Activated CD8-positive, alpha-beta memory T cell treated with anti-CD3 and anti-CD28 coated beads, Interleukin-2, amount 10 ng/mL, durations not matched to agents 7 days and 5 days (primary cell): ENCODE measurements at regions not wholly inside any gene's neighbourhood (a gene's known extent, or its start where the extent isn't known, plus 50 kb on each side); places are given as distances from the start of the nearest gene placed in this dataset.
A peak's percentile ranks its signal among the peaks of the same experiment; 100 is the strongest.

ENCODE experiments used
- ATAC-seq: fragments of 150-1000 bp; cut with Tn5 transposase; one replicate; pipeline ENCODE4 v1.10.0; 2021; ENCODE audit warnings: moderate library complexity
- CTCF ChIA-PET: fragments of 350-600 bp; sonication (Branson Sonifier 250); formaldehyde crosslinking; loops from one replicate; lab custom pipeline; 2021; ENCODE audit warnings: antibody characterized with exemption; lab: Charles Lee
- DNase-seq: peaks from one replicate; pipeline ENCODE4 v3.0.0-alpha.2; 2020
- H3K27ac Mint-ChIP-seq: one replicate; pipeline ENCODE4 v1.8.0; 2021; ENCODE audit warnings: mild to moderate bottlenecking, mixed read lengths
- H3K27me3 Mint-ChIP-seq: one replicate; pipeline ENCODE4 v1.8.0; 2021; ENCODE audit warnings: mixed read lengths
- H3K36me3 Mint-ChIP-seq: one replicate; pipeline ENCODE4 v1.8.0; 2021; ENCODE audit warnings: mild to moderate bottlenecking, mixed read lengths
- H3K4me1 Mint-ChIP-seq: one replicate; pipeline ENCODE4 v1.8.0; 2021; ENCODE audit warnings: mixed read lengths
- H3K4me3 Mint-ChIP-seq: one replicate; pipeline ENCODE4 v1.8.0; 2021; ENCODE audit warnings: mild to moderate bottlenecking, moderate library complexity, mixed read lengths
- H3K9me3 Mint-ChIP-seq: one replicate; pipeline ENCODE4 v1.8.0; 2022; ENCODE audit warnings: low read depth, mixed read lengths

- Mint-ChIP-seq H3K4me3 (no peak overlapping the region), H3K36me3 (no peaks in the 10 kb centered on the region), H3K27me3 (no peaks in the 10 kb centered on the region), H3K9me3 (no peaks in the 10 kb centered on the region), H3K27ac (no peak overlapping the region), H3K4me1 (no peaks in the 10 kb centered on the region)
- ATAC-seq, result no peak
- no peak for DNase-seq
- CTCF ChIA-PET, result no interaction called here
Measured at GRCh38 chr4:181952478-181952877, 290.7 kb upstream of the TENM3 start.

- no peaks in the 10 kb centered on the region for H3K36me3 Mint-ChIP-seq
- CTCF ChIA-PET, result no interaction called here
- no peak for DNase-seq
- H3K27ac Mint-ChIP-seq, result no peak overlapping the region
- H3K4me1 Mint-ChIP-seq, result no peaks in the 10 kb centered on the region
- no peak overlapping the region for H3K4me3 Mint-ChIP-seq
- no peak for ATAC-seq
- no peaks in the 10 kb centered on the region for H3K27me3 Mint-ChIP-seq
- H3K9me3 Mint-ChIP-seq, result no peaks in the 10 kb centered on the region
Measured at GRCh38 chr4:181956512-181956911, 286.7 kb upstream of the TENM3 start.

DNA sequence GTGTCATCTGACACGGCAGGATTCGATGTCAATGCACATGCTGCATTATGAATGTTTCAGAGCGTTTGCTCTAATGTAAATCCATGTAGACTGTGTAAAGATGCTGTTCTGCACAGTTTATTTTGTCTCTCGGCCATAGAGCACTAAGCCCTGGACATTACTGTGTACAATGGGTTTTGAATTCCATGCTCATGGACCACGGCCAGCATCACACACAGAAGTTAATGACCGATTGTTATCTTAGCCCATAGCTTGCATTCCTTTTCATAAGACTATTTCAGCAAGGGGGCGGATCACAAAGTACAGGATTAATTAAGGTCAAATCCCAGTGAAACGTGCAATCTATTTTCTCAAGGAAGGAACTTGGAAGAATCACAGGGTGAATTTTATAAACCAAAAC is 286.1 kb upstream of the TENM3 start:
- CTCF ChIA-PET, result no interaction called here
- no peak for DNase-seq
- no peak for ATAC-seq
- Mint-ChIP-seq H3K4me3 (no peak overlapping the region), H3K27me3 (no peaks in the 10 kb centered on the region), H3K27ac (no peak overlapping the region), H3K4me1 (no peaks in the 10 kb centered on the region), H3K9me3 (no peaks in the 10 kb centered on the region), H3K36me3 (no peaks in the 10 kb centered on the region)

DNA sequence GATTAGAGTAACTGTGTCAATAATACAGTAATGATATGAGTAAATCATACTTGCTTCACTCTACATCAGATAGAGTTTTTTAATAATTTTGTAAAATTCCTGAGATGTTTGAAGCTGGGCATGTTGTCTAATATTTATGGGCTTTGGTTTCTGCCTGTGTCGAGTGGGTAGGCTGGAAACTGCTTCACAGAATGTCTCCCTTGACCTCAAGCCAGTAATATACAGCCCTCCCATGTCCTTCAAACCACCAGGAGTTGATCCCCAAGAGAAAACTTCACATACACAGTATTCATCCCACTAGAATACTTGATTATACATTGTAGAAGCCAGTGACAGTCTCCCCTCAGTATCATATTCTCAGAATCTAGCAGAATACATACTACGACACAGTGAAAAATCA is 284.8 kb upstream of the TENM3 start:
- no peak overlapping the region for H3K4me3 Mint-ChIP-seq
- H3K36me3 Mint-ChIP-seq, result no peaks in the 10 kb centered on the region
- CTCF ChIA-PET, result no interaction called here
- no peaks in the 10 kb centered on the region for H3K9me3 Mint-ChIP-seq
- no peak for ATAC-seq
- H3K4me1 Mint-ChIP-seq, result no peaks in the 10 kb centered on the region
- H3K27ac Mint-ChIP-seq, result no peak overlapping the region
- DNase-seq, result no peak
- H3K27me3 Mint-ChIP-seq, result no peaks in the 10 kb centered on the region

GRCh38 chr4:181959121-181959520 is 284.1 kb upstream of the TENM3 start:
- CTCF ChIA-PET, result no interaction called here
- DNase-seq, result no peak
- Mint-ChIP-seq H3K4me3 (no peak overlapping the region), H3K27ac (no peak overlapping the region), H3K9me3 (no peaks in the 10 kb centered on the region), H3K4me1 (no peaks in the 10 kb centered on the region), H3K36me3 (no peaks in the 10 kb centered on the region), H3K27me3 (no peaks in the 10 kb centered on the region)
- ATAC-seq, result no peak

GRCh38 chr4:181960384-181960783 is 282.8 kb upstream of the TENM3 start:
- no peak for ATAC-seq
- DNase-seq, result no peak
- H3K9me3 Mint-ChIP-seq, result no peaks in the 10 kb centered on the region

DNA sequence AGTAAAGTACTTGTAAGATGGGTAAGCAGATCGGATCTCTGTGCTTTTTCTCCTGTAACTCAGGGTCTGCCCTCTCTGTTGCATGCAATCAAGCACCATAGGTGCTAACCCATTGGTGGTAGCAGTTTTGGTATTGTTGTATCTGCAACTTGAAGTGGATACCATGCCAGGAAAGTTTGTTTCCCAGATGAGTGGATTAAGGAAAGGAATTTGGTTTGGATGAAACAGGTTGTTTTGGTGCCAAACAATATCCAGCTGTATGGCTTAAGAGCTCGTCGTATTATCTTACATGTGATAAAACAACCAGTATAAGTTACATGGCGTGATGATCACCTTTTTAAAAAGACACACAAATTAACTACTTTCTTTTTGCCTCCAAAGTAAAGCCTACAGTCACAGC is 280.9 kb upstream of the TENM3 start:
- Mint-ChIP-seq H3K36me3 (no peaks in the 10 kb centered on the region), H3K9me3 (no peaks in the 10 kb centered on the region), H3K4me1 (no peaks in the 10 kb centered on the region), H3K27me3 (no peaks in the 10 kb centered on the region), H3K4me3 (no peak overlapping the region), H3K27ac (no peak overlapping the region)
- ATAC-seq (no peak), DNase-seq (no peak)
- CTCF ChIA-PET, result no interaction called here

More at GRCh38 chr4:181960384-181960783, 282.8 kb upstream of the TENM3 start:
- CTCF ChIA-PET, result no interaction called here
- H3K4me1 Mint-ChIP-seq, result no peaks in the 10 kb centered on the region
- no peak overlapping the region for H3K4me3 Mint-ChIP-seq
- no peaks in the 10 kb centered on the region for H3K36me3 Mint-ChIP-seq
- no peak overlapping the region for H3K27ac Mint-ChIP-seq
- no peaks in the 10 kb centered on the region for H3K27me3 Mint-ChIP-seq

DNA sequence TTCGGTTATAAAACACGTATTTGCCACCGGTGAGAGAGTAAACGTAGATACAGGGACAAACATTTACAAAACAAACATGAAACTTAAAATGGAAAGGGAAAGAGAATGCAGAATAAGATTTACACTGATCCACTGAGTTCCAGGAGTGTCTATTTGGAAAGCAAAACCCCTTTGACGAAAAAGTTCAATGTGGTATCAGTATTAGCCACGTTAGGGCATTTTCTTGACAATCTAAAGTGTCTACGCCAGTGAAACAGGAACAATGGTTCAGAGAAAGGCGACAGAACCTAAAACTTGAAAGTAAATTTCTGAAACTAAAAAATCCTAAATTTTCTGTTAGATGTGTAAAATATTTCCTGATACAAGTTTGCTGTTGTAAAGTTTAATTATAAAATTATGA is 278.5 kb upstream of the TENM3 start:
- no peaks in the 10 kb centered on the region for H3K9me3 Mint-ChIP-seq
- DNase-seq, result no peak
- ATAC-seq, result no peak
- H3K36me3 Mint-ChIP-seq, result no peaks in the 10 kb centered on the region
- no peak overlapping the region for H3K27ac Mint-ChIP-seq
- CTCF ChIA-PET, result no interaction called here
- no peaks in the 10 kb centered on the region for H3K4me1 Mint-ChIP-seq
- no peaks in the 10 kb centered on the region for H3K27me3 Mint-ChIP-seq
- no peak overlapping the region for H3K4me3 Mint-ChIP-seq

- DNase-seq (no peak), ATAC-seq (no peak)
- H3K27me3 Mint-ChIP-seq, result no peaks in the 10 kb centered on the region
- H3K9me3 Mint-ChIP-seq, result no peaks in the 10 kb centered on the region
- H3K4me1 Mint-ChIP-seq, result no peaks in the 10 kb centered on the region
- H3K27ac Mint-ChIP-seq, result no peak overlapping the region
- H3K36me3 Mint-ChIP-seq, result no peaks in the 10 kb centered on the region
- H3K4me3 Mint-ChIP-seq, result no peak overlapping the region
- CTCF ChIA-PET, result no interaction called here
Measured at GRCh38 chr4:181966104-181966551, 277.1 kb upstream of the TENM3 start.

DNA sequence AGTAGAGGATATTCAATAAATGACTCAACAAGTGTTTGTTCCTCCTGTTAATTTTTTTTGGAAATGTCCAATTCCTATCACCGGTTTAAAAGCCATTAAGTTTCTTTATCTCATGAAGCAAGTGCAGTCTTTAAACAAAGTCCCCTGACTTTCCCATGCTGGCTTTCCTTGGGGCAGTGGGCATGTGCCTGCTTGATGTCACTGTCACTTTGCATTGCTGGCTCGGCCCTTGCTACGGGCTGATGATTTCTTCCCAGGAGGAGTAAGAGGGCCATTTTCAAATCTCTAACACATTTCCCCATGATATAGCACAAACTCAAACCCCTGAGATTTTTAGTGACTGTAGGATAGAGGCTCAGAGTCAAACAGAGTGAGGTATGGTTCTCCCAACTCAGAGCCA is 275.8 kb upstream of the TENM3 start:
- H3K4me3 Mint-ChIP-seq, result no peak overlapping the region
- H3K9me3 Mint-ChIP-seq, result no peaks in the 10 kb centered on the region
- no peak overlapping the region for H3K27ac Mint-ChIP-seq
- H3K36me3 Mint-ChIP-seq, result no peaks in the 10 kb centered on the region
- CTCF ChIA-PET, result no interaction called here
- ATAC-seq (no peak), DNase-seq (no peak)
- H3K27me3 Mint-ChIP-seq, result no peaks in the 10 kb centered on the region
- H3K4me1 Mint-ChIP-seq, result no peaks in the 10 kb centered on the region

- no peaks in the 10 kb centered on the region for H3K36me3 Mint-ChIP-seq
- ATAC-seq (no peak), DNase-seq (no peak)
- CTCF ChIA-PET, result no interaction called here
- no peaks in the 10 kb centered on the region for H3K4me1 Mint-ChIP-seq
- H3K27ac Mint-ChIP-seq, result no peak overlapping the region
- H3K4me3 Mint-ChIP-seq, result no peak overlapping the region
- no peaks in the 10 kb centered on the region for H3K27me3 Mint-ChIP-seq
- H3K9me3 Mint-ChIP-seq, result no peaks in the 10 kb centered on the region
Measured at GRCh38 chr4:181968371-181968770, 274.8 kb upstream of the TENM3 start.

DNA sequence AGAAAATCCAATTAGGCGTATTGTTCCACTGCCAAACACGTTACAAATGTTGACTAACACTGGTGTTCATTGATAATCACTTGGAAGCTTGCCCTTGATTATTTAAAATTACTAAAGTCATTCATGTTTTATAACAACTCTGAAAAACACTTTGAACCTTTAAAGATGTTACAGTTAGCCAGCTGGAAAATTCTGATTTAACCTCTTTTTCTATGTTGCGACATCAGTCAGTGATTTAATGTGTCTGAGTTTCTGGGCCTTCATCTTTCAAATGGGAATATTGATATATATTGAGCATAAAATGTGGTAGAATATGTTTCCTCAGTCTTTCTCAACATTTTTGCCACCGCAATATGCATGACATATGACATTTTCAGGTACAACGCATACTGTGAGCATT is 274.1 kb upstream of the TENM3 start:
- ATAC-seq (no peak), DNase-seq (no peak)
- Mint-ChIP-seq H3K4me1 (no peaks in the 10 kb centered on the region), H3K27me3 (no peaks in the 10 kb centered on the region), H3K4me3 (no peak overlapping the region), H3K36me3 (no peaks in the 10 kb centered on the region), H3K9me3 (no peaks in the 10 kb centered on the region), H3K27ac (no peak overlapping the region)
- CTCF ChIA-PET, result no interaction called here

DNA sequence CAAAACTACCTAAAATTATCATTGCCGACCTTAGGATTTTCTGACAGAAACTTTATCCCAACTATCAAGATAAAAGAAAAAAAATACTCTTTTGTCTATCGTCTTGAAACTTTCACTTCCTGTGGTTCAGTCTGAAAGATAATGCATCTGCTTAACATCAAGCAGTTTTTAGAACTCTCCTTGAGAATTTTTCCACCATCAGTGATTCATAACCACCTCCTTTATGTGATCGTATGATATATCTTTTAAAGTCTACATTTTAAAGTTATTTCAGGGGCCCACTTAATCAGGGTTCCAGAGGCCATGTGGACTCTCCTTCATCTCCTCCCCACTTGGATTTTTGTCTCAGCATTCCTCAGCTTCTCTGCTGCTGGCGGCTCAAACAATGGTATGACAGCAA is 272.8 kb upstream of the TENM3 start:
- Mint-ChIP-seq H3K36me3 (no peaks in the 10 kb centered on the region), H3K27me3 (no peaks in the 10 kb centered on the region), H3K4me3 (no peak overlapping the region), H3K4me1 (no peaks in the 10 kb centered on the region), H3K9me3 (peaks cover 1% of the 10 kb centered on the region), H3K27ac (no peak overlapping the region)
- DNase-seq (no peak), ATAC-seq (no peak)
- CTCF ChIA-PET, result no interaction called here

- Mint-ChIP-seq H3K27ac (no peak overlapping the region), H3K9me3 (peaks cover 4% of the 10 kb centered on the region), H3K4me1 (no peaks in the 10 kb centered on the region), H3K4me3 (peak overlapping the region; percentile 27), H3K36me3 (no peaks in the 10 kb centered on the region), H3K27me3 (no peaks in the 10 kb centered on the region)
- CTCF ChIA-PET, result no interaction called here
- no peak for DNase-seq
- no peak for ATAC-seq
Measured at GRCh38 chr4:181971411-181971810, 271.8 kb upstream of the TENM3 start.

DNA sequence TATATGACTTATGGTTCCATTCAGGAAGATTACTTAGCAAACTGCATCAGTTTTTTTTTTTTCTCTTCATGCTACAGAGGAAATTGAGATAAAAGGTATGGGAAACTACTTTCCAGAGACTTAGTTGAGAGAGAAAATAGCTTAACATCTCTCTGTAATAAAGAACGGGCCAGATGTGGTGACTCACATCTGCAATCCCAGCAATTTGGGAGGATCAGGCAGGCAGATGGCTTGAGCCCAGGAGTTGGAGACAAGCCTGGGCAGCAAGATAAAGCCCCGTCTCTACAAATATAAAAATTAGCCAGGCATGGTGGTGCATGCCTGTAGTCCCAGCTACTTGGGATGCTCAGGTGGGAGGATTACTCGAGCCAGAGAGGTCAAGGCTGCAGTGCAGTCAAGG is 271.2 kb upstream of the TENM3 start:
- no peaks in the 10 kb centered on the region for H3K27me3 Mint-ChIP-seq
- no peak for ATAC-seq
- DNase-seq, result no peak
- CTCF ChIA-PET, result no interaction called here
- H3K36me3 Mint-ChIP-seq, result no peaks in the 10 kb centered on the region
- no peak overlapping the region for H3K4me3 Mint-ChIP-seq
- no peaks in the 10 kb centered on the region for H3K4me1 Mint-ChIP-seq
- no peak overlapping the region for H3K27ac Mint-ChIP-seq
- peaks cover 7% of the 10 kb centered on the region for H3K9me3 Mint-ChIP-seq
